Heart right ventricle (tissue), 16 donors: ENCODE measurements at regions not wholly inside any gene's neighbourhood (a gene's known extent, or its start where the extent isn't known, plus 50 kb on each side); places are given as distances from the start of the nearest gene placed in this dataset.
"Not testable (repeated sequence)": the region's sequence is repeated elsewhere in the genome, so short reads cannot be mapped to it uniquely, and the experiment has no call there.

Experiments
- ATAC-seq, 8 donors: fragments of 200-7000 bp; cut with Tn5 transposase; one replicate each; pipeline ENCODE4 v1.9.1; 2020; ENCODE audit warnings: mild to moderate bottlenecking in 8 of 8, moderate library complexity in 8 of 8, moderate number of reproducible peaks in 1 of 8
- DNase-seq, 2 donors: peaks; one replicate each; pipeline ENCODE4 v3.0.0-alpha.2; 2020
- H3K27ac ChIP-seq, 10 donors: fragments of 200-600 bp; sonication (generic) in 2 of 10; one replicate each; pipeline versions ENCODE4 v1.5.0 to v1.8.0; 2020 to 2022; ENCODE audit warnings: mild to moderate bottlenecking in 3 of 10
- H3K27me3 ChIP-seq, 7 donors: fragments of 200-600 bp; one replicate each; pipeline ENCODE4 v1.8.0; 2021 to 2022; ENCODE audit warnings: mild to moderate bottlenecking in 2 of 7
- H3K36me3 ChIP-seq, 9 donors: fragments of 200-600 bp; sonication (generic) in 1 of 9; one replicate each; pipeline versions ENCODE4 v1.5.0 to v1.8.0; 2020 to 2022; ENCODE audit warnings: mild to moderate bottlenecking in 2 of 9
- H3K4me1 ChIP-seq, 9 donors: fragments of 200-600 bp; sonication (generic) in 1 of 9; one replicate each; pipeline versions ENCODE4 v1.5.0 to v1.8.0; 2020 to 2022; ENCODE audit warnings: mild to moderate bottlenecking in 4 of 9
- H3K4me3 ChIP-seq, 10 donors: fragments of 200-600 bp; sonication (generic) in 2 of 10; one replicate each; pipeline versions ENCODE4 v1.5.0 to v1.8.0; 2020 to 2022; ENCODE audit warnings: mild to moderate bottlenecking in 7 of 10, moderate library complexity in 2 of 10
- H3K9me3 ChIP-seq, 11 donors: fragments of 200-600 bp in 10 of 11; sonication (generic) in 2 of 11; one replicate each; pipeline versions ENCODE4 v1.5.0 to v1.8.0; 2013 to 2022; ENCODE audit warnings: mild to moderate bottlenecking in 2 of 11, control low read depth in 1 of 11, moderate library complexity in 1 of 11
- CTCF ChIP-seq, 9 donors: fragments of 200-600 bp; sonication (generic) in 2 of 9; IDR thresholded peaks; one replicate each; pipeline versions ENCODE4 v1.5.0 to v1.8.0; 2021 to 2022; ENCODE audit warnings: antibody characterized with exemption in 9 of 9, mild to moderate bottlenecking in 5 of 9, moderate library complexity in 1 of 9
- WGBS, 2 donors: extraction: QIAGEN DNeasy Blood & Tissue Kit; methylation state at CpG; one replicate each; pipeline ENCODE4 v1.1.7; 2013; ENCODE audit warnings: inconsistent platforms in 1 of 2; 5-methylcytosine and 5-hydroxymethylcytosine counted together
- intact Hi-C, 10 donors: fragments of 100-400 bp; cut with DNase I; formaldehyde crosslinking; loops; one replicate each; pipeline versions ENCODE4 v1.11.1 to v1.14.2; 2022
- donor health status: Arrhythmogenic right ventricular cardiomyopathy.
- donor health status: ischemic (EF 13 %, LVEDD 7.1; RV severe dilation, severe dysfunction).
- donor health status: healthy with polysubstance abuse.
- donor health status: DM: no; HTN: yes; CAD: no.
- donor health status: DM: no; HTN: no; CAD: no.
- donor health status: ischemic (EF 25% LVEDD 6.9; RV normal size, moderate dysfunction).
- donor health status: ischemic (EF 25% LVEDD 5.7; RV mildly dilated, moderate dysfunction).
- donor health status: healthy.
- donor health status: DM: yes; HTN: yes; CAD: no.
- donor health status: Ischemic cardiomyopathy.
- donor health status: ischemic (EF 35%, LVEDD 5.7; RV mildly dilated, moderate dysfunction).
- donor health status: nonischemic (EF 11% LVEDD 7.7; RV severe dilation, severe dysfunction).
- donor health status: DM: yes; HTN: yes; CAD: no.
- donor health status: PGD.
- donor health status: ischemic (EF 29% LVEDD 5.4; RV normal size, mild dysfunction).
- donor health status: nonischemic (EF 23%, LVEDD 6.1; RV moderate dilation, normal function).

- Histone ChIP-seq H3K9me3 (no peaks in the 10 kb centered on the region), H3K4me3 (no peak overlapping the region), H3K36me3 (no peaks in the 10 kb centered on the region), H3K4me1 (no peaks in the 10 kb centered on the region), H3K27ac (no peak overlapping the region), H3K27me3 (no peaks in the 10 kb centered on the region)
- DNase-seq (no peak), ATAC-seq (no peak)
- no peak for TF ChIP-seq CTCF (IDR thresholded peaks at IDR 0.05)
- intact Hi-C loops: no loop called here
- WGBS, 2 donors: 87 to 91% methylated on average over 3 of the region's 3 CpGs
Observed at GRCh38 chr2:215862351-215862771, 151.0 kb downstream of the MREG start.

- H3K27me3 ChIP-seq: no peaks in the 10 kb centered on the region
- H3K4me1 ChIP-seq: no peaks in the 10 kb centered on the region
- DNase-seq (no peak), ATAC-seq (no peak)
- no peak overlapping the region for H3K27ac ChIP-seq
- no peak overlapping the region for H3K4me3 ChIP-seq
- TF ChIP-seq CTCF (IDR thresholded peaks at IDR 0.05): no peak
- 84 to 88% methylated on average over 5 of the region's 5 CpGs for WGBS, 2 donors
- no peaks in the 10 kb centered on the region for H3K9me3 ChIP-seq
- H3K36me3 ChIP-seq: no peaks in the 10 kb centered on the region
- intact Hi-C loops: no loop called here
Observed at GRCh38 chr2:215861607-215862350, 151.6 kb downstream of the MREG start.

DNA sequence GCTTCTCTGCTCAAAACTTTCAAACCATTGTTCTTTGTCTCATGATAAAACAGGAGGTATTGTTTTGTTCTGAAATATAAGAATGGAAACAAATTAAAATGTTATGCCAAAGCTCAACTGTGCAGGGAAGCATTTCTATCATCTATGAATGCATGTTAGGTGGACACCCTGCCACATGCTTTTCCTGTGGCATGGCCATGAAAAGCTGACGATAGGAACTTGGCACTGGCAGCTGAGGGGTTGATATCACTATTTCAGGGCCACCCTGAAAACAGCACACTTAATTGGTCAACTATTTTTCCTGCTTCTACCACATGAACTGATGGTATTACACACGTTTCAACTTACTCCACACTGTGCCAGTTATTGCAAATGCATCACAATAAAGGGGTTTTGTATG, 157.3 kb downstream of the MREG start:
- peaks cover 0 to 6% (median 0%) of the 10 kb centered on the region in 9 donors for H3K4me1 ChIP-seq
- no peaks in the 10 kb centered on the region for H3K36me3 ChIP-seq
- H3K9me3 ChIP-seq: peaks cover 0 to 17% (median 0%) of the 10 kb centered on the region in 11 donors
- H3K4me3 ChIP-seq: no peak overlapping the region
- DNase-seq (no peak), ATAC-seq (no peak)
- no peaks in the 10 kb centered on the region for H3K27me3 ChIP-seq
- no peak for TF ChIP-seq CTCF (IDR thresholded peaks at IDR 0.05)
- H3K27ac ChIP-seq: no peak overlapping the region
- 50 to 63% methylated on average over 2 of the region's 2 CpGs for WGBS, 2 donors
- intact Hi-C loops: no loop called here

DNA sequence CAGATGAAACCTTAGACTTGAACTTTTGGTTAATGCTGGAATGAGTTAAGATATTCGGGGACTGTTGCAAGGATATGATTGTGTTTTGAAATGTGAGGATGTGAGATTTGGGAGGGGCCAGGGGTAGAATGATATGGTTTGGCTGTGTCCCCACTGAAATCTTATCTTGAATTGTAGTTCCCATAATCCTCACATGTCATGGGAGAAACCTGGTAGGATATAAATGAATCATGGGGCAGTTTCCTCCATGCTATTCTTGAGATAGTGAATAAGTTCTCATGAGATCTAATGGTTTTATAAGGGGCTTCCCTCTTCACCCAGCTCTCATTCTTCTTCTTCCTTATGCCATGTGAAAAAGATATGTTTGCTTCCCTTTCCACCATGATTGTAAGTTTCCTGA, 158.0 kb downstream of the MREG start:
- DNase-seq, H3K27me3 ChIP-seq, H3K4me3 ChIP-seq, H3K36me3 ChIP-seq, H3K27ac ChIP-seq, ATAC-seq, intact Hi-C loops: not testable (repeated sequence)
- WGBS, 2 donors: 80% methylated on average over 1 of the region's 1 CpG
- Histone ChIP-seq H3K4me1 (peaks cover 0 to 14% (median 6%) of the 10 kb centered on the region in 9 donors), H3K9me3 (peaks cover 0 to 17% (median 0%) of the 10 kb centered on the region in 11 donors)

DNA sequence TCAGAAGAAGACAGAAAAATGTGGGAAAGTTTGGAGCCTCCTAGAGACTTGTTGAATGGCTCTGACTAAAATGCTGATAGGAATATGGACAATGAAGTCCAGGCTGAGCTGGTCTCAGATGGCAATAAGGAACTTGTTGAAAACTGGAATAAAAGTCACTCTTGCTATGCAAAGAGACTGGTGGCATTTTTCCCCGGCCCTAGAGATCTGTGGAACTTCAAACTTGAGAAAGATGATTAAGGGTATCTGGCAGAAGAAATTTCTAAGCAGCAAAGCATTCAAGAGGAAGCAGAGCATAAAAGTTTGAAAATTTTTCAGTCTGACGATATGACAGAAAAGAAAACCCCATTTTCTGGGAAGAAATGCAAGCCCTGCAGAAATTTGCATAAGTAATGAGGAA, 159.3 kb downstream of the MREG start:
- Histone ChIP-seq H3K27ac (no peak overlapping the region), H3K27me3 (no peaks in the 10 kb centered on the region), H3K4me3 (no peak overlapping the region), H3K9me3 (peaks cover 0 to 17% (median 0%) of the 10 kb centered on the region in 11 donors), H3K4me1 (peaks cover 0 to 20% (median 7%) of the 10 kb centered on the region in 9 donors), H3K36me3 (no peaks in the 10 kb centered on the region)
- no peak for TF ChIP-seq CTCF (IDR thresholded peaks at IDR 0.05)
- WGBS, 2 donors: 61 to 64% methylated on average over 2 of the region's 2 CpGs
- ATAC-seq (no peak), DNase-seq (no peak)
- intact Hi-C loops: no loop called here
